ENCODE measurements at regions not wholly inside any gene's neighbourhood (a gene's known extent, or its start where the extent isn't known, plus 50 kb on each side); places are given as distances from the start of the nearest gene placed in this dataset.

DNA sequence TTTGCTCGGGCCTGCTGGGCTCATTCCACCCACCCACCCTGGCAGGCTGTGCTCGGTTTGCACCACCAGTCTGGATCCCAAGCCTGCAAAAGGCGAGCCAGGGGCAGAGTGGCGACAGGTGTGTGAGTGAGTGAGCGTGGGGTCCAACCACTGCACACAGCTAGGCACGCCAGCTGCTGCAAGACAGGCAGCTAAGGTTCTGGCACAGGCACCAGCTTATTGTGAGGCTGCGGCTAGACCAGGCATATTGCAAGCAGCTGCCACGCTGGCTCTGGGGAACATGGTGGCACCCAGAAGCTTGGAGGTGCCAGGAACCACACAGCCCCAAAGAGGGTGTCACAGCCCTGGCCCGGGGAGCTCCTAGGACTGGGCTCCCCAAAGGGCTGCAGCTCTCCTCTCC, 205.1 kb downstream of the ANKRD60 start:
- ChIA-PET POLR2A (no interaction called here), CTCF (interaction anchor here (1.2 to 1.3 kb wide), 2 partner anchors 57 to 64 kb away, joined by 3 to 4 read pairs; no protein-coding TSS in a partner anchor)
- DNase-seq (ENCODE audit: low read depth, low spot score) (no peak), FAIRE-seq (no peak)
- no peak overlapping the region for H2AFZ ChIP-seq (ENCODE audit: low read depth, low read length)
- intact Hi-C loops (cut with micrococcal nuclease), result no loop called here
- no peak overlapping the region for H3K27ac ChIP-seq (ENCODE audit: insufficient read depth, low read depth, low read length)
- H3K4me1 ChIP-seq (ENCODE audit: control insufficient read depth, extremely low read depth, insufficient read depth, low read length), result no peaks in the 10 kb centered on the region
- H3K9me3 ChIP-seq (replicated peaks; ENCODE audit: control insufficient read depth, insufficient read depth, low read length), result no peaks in the 10 kb centered on the region
- dilution Hi-C loops (cut with MboI; ENCODE audit: extremely low pct_ligation_motif_present, low sequenced_read_pairs), result no loop called here
- no peak overlapping the region for H3K9ac ChIP-seq (replicated peaks; ENCODE audit: extremely low read depth, insufficient read depth, low read length)
- no peaks in the 10 kb centered on the region for H3K9me1 ChIP-seq (replicated peaks; ENCODE audit: control insufficient read depth, extremely low read depth, insufficient read depth, low read length)
- TF ChIP-seq MYC (IDR thresholded peaks at IDR 0.05; ENCODE audit: low read depth, low read length) (no peak), POLR2AphosphoS5 (IDR thresholded peaks at IDR 0.05; ENCODE audit: insufficient read depth, low read depth, low read length) (no peak), GATA2 (IDR thresholded peaks at IDR 0.05; ENCODE audit: insufficient read depth, insufficient read length, low read depth, low read length) (no peak), JUN (IDR thresholded peaks at IDR 0.05; ENCODE audit: borderline replicate concordance, insufficient read depth, insufficient read length, low read depth) (no peak), FOS (IDR thresholded peaks at IDR 0.05; ENCODE audit: borderline replicate concordance, insufficient read depth, low read length) (no peak), CTCF (IDR thresholded peaks at IDR 0.05; ENCODE audit: extremely low read depth in 1 of 2, insufficient read depth in 1 of 2, low read depth in 1 of 2, low read length in 2 of 2) (no peak), EZH2 (IDR thresholded peaks at IDR 0.05; ENCODE audit: borderline replicate concordance, low read depth, low read length, severe bottlenecking) (no peak), POLR2A (IDR thresholded peaks at IDR 0.05; ENCODE audit: low read depth, low read length) (no peak)
- TF ChIP-seq, protein P1, sequence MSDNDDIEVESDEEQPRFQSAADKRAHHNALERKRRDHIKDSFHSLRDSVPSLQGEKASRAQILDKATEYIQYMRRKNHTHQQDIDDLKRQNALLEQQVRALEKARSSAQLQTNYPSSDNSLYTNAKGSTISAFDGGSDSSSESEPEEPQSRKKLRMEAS (IDR thresholded peaks at IDR 0.05; ENCODE audit: insufficient read depth, insufficient read length), result no peak
- no peak overlapping the region for H3K4me3 ChIP-seq (replicated peaks in 1 of 3; ENCODE audit: insufficient read depth in 1 of 3, low read depth in 1 of 3, low read length in 3 of 3)
- no peaks in the 10 kb centered on the region for H4K20me1 ChIP-seq (replicated peaks; ENCODE audit: control insufficient read depth, extremely low read depth, insufficient read depth, low read length)
- H3K27me3 ChIP-seq (ENCODE audit: control insufficient read depth in 2 of 2, insufficient read depth in 2 of 2, low read length in 2 of 2), result no peaks in the 10 kb centered on the region
- no TSS peak for BruUV-seq (replicated peaks)
- no peaks in the 10 kb centered on the region for H3K36me3 ChIP-seq (ENCODE audit: control insufficient read depth in 2 of 2, extremely low read depth in 1 of 2, insufficient read depth in 2 of 2, low read length in 2 of 2)
- H3K79me2 ChIP-seq (ENCODE audit: control insufficient read depth, insufficient read depth, low read length), result no peaks in the 10 kb centered on the region
- no peak overlapping the region for H3K4me2 ChIP-seq (ENCODE audit: insufficient read depth, low read length)
